GM21360 (cell line): ENCODE measurements at regions not wholly inside any gene's neighbourhood (a gene's known extent, or its start where the extent isn't known, plus 50 kb on each side); places are given as distances from the start of the nearest gene placed in this dataset.
"Not testable (repeated sequence)": the region's sequence is repeated elsewhere in the genome, so short reads cannot be mapped to it uniquely, and the experiment has no call there.

Experiments used
- ATAC-seq: cut with Tn5 transposase; IDR thresholded peaks from one replicate; pipeline ENCODE4 v1.9.1; 2021; ENCODE audit warnings: mild to moderate bottlenecking, moderate library complexity; ENCODE audit not compliant: unreplicated experiment

GRCh38 chr10:34016576-34016975 lies 682.1 kb upstream of the NRP1 start:
- ATAC-seq = no peak

- no peak for ATAC-seq
Measured at GRCh38 chr10:34015700-34016099, 681.2 kb upstream of the NRP1 start.

DNA sequence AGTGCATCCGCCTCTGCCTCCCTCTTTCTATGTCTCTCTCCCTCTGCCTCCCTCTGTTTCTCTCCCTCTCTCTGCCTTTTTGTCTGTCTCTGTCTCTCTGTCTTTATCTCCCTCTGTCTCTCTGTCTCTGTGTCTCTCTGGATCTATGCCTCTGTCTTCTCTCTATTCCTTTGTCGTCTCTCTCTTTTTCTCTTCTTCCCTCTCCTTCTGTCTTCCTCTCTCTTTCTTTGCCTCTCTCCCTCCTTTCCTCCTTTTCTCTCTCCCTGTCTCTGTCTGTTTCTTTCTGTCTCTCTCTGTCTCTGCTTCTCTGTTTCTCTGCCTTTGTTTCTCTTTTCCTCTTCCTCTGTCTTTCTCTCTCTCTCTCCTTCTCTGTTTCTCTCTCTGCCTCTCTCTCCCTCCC lies 678.8 kb upstream of the NRP1 start:
- ATAC-seq = no peak

- no peak for ATAC-seq
Measured at GRCh38 chr10:34010891-34011290, 676.4 kb upstream of the NRP1 start.

GRCh38 chr10:34010228-34010627 lies 675.8 kb upstream of the NRP1 start:
- ATAC-seq = not testable (repeated sequence)

- no peak for ATAC-seq
Measured at GRCh38 chr10:34008656-34009055, 674.2 kb upstream of the NRP1 start.

GRCh38 chr10:34006471-34006870 lies 672.0 kb upstream of the NRP1 start:
- ATAC-seq = no peak

DNA sequence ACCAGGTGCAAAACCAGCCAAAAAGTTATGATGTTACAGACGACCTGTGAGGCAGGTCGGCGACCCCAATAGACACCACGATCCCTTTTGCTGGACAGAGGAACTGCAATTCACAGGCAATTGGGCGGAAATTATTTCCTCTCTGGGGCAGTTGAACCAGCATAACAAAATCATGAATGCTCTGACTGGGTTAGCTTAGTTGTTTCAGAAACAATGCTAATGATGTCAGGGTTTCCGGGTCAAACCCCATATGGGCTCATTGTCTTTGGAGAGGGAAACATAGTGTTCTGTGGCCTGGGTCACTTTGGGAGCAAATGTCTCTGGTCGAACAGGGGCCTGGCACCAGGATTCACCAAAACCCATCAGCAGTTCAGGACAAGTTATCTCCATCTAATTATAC lies 669.1 kb upstream of the NRP1 start:
- ATAC-seq = no peak

DNA sequence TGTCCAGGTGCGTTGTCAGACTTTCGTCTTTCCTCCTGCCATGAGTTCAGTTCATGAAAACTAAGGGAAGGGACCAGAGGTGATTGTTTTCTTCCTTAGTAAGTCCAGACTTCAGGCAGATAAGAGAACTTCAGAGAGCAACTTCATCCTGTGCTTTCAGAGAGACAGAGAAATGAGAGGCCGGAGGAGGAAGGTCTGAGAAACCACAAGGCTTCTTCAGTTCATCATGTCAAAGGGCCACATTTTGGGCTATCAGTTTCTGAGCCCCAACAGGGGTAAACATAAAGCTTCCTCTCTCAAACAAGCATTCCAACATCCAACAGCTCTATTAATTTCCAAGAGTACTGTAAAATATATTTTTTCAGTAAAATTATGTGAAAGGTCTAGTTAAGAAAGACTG lies 668.4 kb upstream of the NRP1 start:
- ATAC-seq = no peak

GRCh38 chr10:34001831-34002230 lies 667.4 kb upstream of the NRP1 start:
- no peak for ATAC-seq

DNA sequence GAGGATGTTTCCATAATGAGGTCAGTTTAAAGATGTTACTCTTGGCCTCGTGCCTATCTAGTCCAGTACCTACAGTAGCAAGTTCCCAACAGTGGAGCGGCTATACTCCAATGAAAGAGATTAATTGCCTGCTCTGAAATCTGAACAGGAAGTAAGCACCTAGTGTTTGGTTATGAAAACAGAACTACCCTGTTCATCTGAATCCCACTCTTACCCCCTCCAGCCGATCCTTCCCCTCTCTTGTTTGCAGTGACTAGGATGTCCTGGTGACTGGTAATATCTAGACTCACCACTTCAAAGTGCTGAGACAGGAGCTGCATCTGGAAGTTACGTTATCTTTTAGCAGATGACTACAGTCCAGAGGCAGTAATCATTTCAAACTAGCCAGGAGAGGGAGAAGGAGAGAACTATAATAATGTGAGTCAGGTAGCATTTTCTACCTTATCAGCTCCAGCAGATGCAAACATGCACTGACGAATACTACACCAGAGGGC lies 666.7 kb upstream of the NRP1 start:
- no peak for ATAC-seq

DNA sequence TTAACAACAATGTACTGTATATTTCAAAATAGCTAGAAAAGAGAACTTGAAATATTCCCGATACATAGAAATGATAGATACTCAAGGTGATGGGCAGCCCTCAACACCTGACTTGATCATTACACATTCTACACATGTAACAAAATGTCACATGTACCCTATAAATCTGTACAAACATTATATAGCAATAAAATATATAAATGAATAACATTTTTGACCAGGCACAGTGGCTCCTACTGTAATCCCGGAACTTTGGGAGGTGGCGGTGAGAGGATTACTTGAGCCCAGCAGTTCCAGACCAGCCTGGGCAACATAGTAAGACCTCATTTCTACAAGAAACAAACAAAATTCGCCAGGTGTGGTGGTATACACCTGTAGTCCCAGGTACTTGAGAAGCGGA lies 659.5 kb upstream of the NRP1 start:
- no peak for ATAC-seq

- ATAC-seq = no peak
Measured at GRCh38 chr10:33991924-33992323, 657.5 kb upstream of the NRP1 start.

DNA sequence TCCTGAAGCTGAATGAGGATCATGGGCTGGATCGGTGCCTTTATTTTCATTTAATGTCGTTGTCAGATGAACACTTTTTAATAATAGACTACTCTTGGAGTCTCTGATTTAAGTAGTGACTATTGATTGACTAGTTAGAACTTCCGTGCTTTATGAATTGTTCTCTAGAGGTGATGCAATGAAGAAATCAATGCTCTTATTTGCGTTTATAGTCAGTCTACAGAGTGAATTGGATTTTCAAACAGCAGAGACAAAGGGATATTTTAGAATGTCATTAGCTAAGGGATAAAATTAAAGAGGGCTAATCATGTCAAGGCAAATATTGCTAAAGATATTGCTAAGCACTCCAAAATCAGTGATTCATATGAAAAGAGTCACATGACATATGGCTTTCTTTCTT lies 652.0 kb upstream of the NRP1 start:
- no peak for ATAC-seq

DNA sequence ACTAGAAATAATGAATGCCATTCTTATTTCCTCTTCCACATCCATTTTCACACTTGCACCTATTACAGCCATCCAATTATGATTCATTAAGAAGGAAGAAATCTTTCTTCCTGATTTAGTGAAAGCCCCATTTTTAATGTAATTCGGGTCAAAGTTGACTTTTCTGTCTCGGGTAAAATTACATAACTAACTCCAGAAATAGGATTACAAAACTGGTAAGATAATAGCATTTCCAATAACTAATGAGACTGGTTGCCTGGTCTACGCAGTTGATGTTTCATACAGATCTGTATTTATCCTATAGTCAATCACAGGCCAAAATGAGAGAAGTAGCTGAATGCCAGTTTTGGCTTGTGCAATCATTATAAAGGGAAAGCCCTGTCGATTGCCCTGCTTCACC lies 651.5 kb upstream of the NRP1 start:
- no peak for ATAC-seq

- ATAC-seq = no peak
Measured at GRCh38 chr10:33982995-33983394, 648.5 kb upstream of the NRP1 start.

- ATAC-seq = no peak
Measured at GRCh38 chr10:33981301-33981700, 646.8 kb upstream of the NRP1 start.

DNA sequence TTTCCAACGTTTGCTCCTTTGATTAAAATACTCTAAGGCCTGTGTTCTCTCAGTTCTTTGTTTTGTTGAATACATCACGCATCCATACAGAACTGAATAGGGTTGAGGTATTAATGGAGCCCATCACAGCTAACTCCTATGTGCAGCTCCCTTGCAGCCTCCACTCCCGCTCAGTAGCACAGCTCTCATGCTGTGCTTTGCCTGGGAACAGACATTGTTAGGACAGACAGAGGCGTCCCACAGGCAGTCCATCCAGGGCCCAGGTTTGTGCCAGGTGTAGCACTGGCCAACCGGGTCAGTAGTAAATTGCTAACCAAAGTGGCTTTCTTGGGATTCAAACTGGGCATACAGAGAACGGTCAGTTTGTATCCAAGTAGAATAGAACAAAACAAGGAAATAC lies 644.7 kb upstream of the NRP1 start:
- no peak for ATAC-seq

DNA sequence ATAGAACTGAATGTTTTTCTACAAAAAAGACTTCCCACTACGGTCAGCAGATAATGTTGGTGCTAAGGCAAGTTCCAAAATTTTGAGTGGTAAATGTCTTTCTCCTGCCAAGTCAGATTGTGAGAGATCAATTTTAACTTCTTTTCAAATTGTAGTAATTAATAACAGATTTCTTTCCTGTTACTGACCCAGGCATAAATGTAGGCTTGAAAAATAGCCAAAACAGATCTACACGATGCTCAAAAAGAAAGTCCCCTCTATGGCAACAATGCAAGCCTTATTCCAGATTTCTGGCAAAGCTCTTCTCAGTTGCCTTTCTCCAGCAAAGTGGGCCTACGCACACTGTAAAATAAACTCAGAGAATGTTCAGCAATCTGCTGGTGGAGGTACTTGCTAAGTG lies 641.0 kb upstream of the NRP1 start:
- ATAC-seq = no peak

- ATAC-seq = no peak
Measured at GRCh38 chr10:33974976-33975478, 640.6 kb upstream of the NRP1 start.

GRCh38 chr10:33968983-33969382 lies 634.5 kb upstream of the NRP1 start:
- no peak for ATAC-seq

- no peak for ATAC-seq
Measured at GRCh38 chr10:33967606-33968120, 633.2 kb upstream of the NRP1 start.

DNA sequence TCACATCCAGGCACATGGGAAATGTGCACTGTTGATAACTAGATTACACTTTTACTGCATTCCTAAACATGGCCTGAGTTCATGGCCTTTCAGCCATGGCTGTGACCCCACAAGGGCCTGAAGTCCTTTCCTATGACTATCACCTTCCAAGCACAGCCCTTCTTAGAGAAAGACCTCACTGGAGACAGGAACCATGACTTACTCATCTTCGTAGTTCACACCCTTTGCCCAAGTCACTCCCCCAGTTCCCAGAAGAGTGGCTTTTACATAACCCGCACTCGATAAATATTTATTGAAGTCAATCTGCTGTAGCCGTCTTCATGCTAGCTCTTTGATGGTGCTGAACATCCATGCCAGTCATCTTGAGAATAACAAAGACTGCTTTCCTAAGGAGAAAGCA lies 632.5 kb upstream of the NRP1 start:
- no peak for ATAC-seq
